ENCODE measurements at regions not wholly inside any gene's neighbourhood (a gene's known extent, or its start where the extent isn't known, plus 50 kb on each side); places are given as distances from the start of the nearest gene placed in this dataset.

DNA sequence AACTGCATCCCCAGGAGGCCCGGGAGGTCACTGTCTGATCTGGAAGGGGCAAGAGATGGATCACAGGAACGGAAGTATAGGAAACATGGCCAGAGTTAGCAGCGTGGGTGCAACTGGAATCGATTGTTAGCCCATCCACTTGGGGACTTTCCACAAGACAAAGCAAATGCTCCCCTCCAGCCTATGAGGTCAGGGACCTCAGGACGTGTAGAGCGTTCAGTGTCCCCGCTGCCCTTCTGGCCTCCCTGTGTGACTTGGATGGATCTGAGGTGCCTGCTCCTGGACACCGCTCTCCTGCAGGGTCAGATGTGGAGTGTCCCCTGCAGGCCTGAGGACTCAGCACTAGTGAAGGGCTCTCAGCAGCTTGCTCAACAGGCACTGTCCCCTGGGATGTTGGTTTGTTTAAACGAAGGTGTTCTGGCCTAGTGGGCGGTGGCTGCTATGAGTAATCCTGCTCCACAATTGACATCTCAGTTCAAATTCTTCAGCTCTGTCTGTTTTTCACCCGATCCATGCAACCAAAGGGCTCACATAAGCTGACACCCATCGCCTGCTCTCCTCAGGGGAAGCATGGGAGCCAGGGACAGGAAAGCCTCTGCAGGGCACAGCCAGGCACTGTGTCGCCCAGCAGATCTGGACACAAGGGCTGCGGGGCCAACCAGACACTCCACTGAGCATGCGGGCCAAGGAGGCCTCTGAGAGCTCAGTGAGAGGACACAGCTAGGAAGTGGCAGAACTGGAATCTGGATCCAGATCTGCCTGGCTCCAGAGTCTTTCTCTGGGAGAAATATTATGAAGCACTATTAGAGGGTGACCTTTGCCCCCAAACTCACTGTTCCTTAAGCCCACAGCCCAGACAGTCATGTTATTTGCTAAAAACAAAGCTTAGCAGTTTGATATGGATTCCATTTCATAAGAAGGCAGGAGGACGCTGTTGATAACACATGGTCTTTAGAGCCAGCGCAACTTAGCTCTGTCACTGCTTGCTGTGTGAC, 78.5 kb downstream of the RHOB start (continued):
- 0 out of 2 replicates have a peak, but pooled peaks have one; percentile 10 for TF ChIP-seq SMC3 (IDR thresholded peaks at IDR 0.05; ENCODE audit: low read depth, low read length)
- TF ChIP-seq MAFK (IDR thresholded peaks at IDR 0.05; ENCODE audit: low read depth, low read length): no peak
- peak; percentile 76 for TF ChIP-seq CEBPB (IDR thresholded peaks at IDR 0.05; ENCODE audit: low read depth, low read length)

DNA sequence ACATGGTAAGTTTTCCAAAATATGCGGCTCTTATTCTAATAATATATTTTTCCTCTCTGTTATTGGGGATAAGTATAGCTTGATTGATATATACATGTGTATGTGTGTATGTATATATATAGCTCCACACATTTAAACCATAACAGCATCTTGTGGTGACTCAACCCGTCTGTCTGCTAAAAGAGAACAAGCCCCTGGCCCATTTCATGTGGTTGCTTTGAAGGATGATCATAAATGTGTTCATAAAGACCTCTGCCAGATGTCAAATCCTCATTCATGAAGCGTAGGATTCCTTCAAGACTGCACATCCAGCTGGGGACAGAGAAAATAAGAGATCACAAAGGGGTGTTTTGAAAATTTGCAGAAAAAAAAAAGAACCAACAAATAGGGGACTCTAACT, 79.3 kb downstream of the RHOB start:
- peak; percentile 16 for DNase-seq
- Histone ChIP-seq H2AK5ac (ENCODE audit: low read depth, low read length) (no peak overlapping the region), H3K14ac (replicated peaks; ENCODE audit: low read depth, low read length) (no peak overlapping the region), H3K4me2 (ENCODE audit: low read depth, low read length) (no peak overlapping the region), H4K20me1 (ENCODE audit: insufficient read depth, low read length) (no peaks in the 10 kb centered on the region), H3K4me1 (ENCODE audit: control insufficient read depth, insufficient read depth, low read length) (peaks cover 9% of the 10 kb centered on the region), H2BK120ac (ENCODE audit: low read depth, low read length) (no peak overlapping the region), H3K9ac (ENCODE audit: low read depth, low read length) (no peak overlapping the region), H2BK5ac (ENCODE audit: low read depth, low read length, poor library complexity, severe bottlenecking) (no peak overlapping the region), H4K5ac (ENCODE audit: low read depth, low read length) (no peak overlapping the region), H3K4ac (ENCODE audit: low read depth, low read length) (no peak overlapping the region), H3K36me3 (ENCODE audit: control insufficient read depth, insufficient read depth, low read length) (no peaks in the 10 kb centered on the region), H3K23ac (ENCODE audit: low read depth, low read length) (no peak overlapping the region), H3K9me1 (ENCODE audit: insufficient read depth, low read length) (peaks cover 10% of the 10 kb centered on the region; the same call in 1 of the 2 replicates), H2AK9ac (replicated peaks; ENCODE audit: low read depth, low read length, poor library complexity) (no peak overlapping the region), H3K56ac (ENCODE audit: extremely low read depth, insufficient read depth, low read length) (no peak overlapping the region), H3K9me3 (ENCODE audit: control insufficient read depth, insufficient read depth, low read length) (no peaks in the 10 kb centered on the region), H3K4me3 (ENCODE audit: insufficient read depth, low read depth, low read length) (no peak overlapping the region), H3K79me1 (ENCODE audit: low read depth in 1 of 2, low read length in 2 of 2) (no peaks in the 10 kb centered on the region), H2BK20ac (ENCODE audit: low read depth, low read length) (no peak overlapping the region), H2BK15ac (ENCODE audit: low read depth, low read length) (no peak overlapping the region), H3K27ac (ENCODE audit: insufficient read depth, low read length) (no peak overlapping the region), H2AFZ (replicated peaks; ENCODE audit: low read length, poor library complexity) (no peak overlapping the region), H4K91ac (ENCODE audit: insufficient read depth, low read depth, low read length) (no peak overlapping the region), H3K27me3 (ENCODE audit: control insufficient read depth, insufficient read depth, low read length) (no peaks in the 10 kb centered on the region; the same call in 1 of the 2 replicates), H4K8ac (ENCODE audit: low read depth in 2 of 2, low read length in 2 of 2) (no peak overlapping the region), H3K18ac (ENCODE audit: low read depth, low read length) (no peak overlapping the region)
- ATAC-seq (ENCODE audit: low read depth): no peak
- WGBS, 2 experiments (ENCODE audit: extremely low coverage in 2 of 2, insufficient read length in 1 of 2): no CpG with 5 or more reads among the region's 3 CpGs
- dilution Hi-C loops (cut with HindIII; ENCODE audit: low sequenced_read_pairs, unreplicated experiment): no loop called here
- in situ Hi-C loops (cut with MboI; ENCODE audit: low sequenced_read_pairs): no loop called here
- ChIA-PET CTCF (no interaction called here), POLR2A (ENCODE audit: unreplicated experiment) (no interaction called here)
- no peak for TF ChIP-seq MAZ (IDR thresholded peaks at IDR 0.05; ENCODE audit: borderline replicate concordance, low read depth, low read length)
- TF ChIP-seq CEBPB (IDR thresholded peaks at IDR 0.05; ENCODE audit: low read depth, low read length): no peak
- TF ChIP-seq CHD1 (IDR thresholded peaks at IDR 0.05; ENCODE audit: low read depth, low read length): no peak
- no peak for TF ChIP-seq RAD21 (IDR thresholded peaks at IDR 0.05; ENCODE audit: low read length)
- TF ChIP-seq, protein P1, sequence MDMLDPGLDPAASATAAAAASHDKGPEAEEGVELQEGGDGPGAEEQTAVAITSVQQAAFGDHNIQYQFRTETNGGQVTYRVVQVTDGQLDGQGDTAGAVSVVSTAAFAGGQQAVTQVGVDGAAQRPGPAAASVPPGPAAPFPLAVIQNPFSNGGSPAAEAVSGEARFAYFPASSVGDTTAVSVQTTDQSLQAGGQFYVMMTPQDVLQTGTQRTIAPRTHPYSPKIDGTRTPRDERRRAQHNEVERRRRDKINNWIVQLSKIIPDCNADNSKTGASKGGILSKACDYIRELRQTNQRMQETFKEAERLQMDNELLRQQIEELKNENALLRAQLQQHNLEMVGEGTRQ (IDR thresholded peaks at IDR 0.05; ENCODE audit: low read depth, low read length): no peak
- TF ChIP-seq BHLHE40 (IDR thresholded peaks at IDR 0.05; ENCODE audit: low read depth, low read length): no peak
- no peak for TF ChIP-seq MAFK (IDR thresholded peaks at IDR 0.05; ENCODE audit: low read depth, low read length)
- no peak for TF ChIP-seq FOS (IDR thresholded peaks at IDR 0.05; ENCODE audit: low read depth, low read length)
- TF ChIP-seq POLR2A (IDR thresholded peaks at IDR 0.05; ENCODE audit: low read depth, low read length): no peak
- TF ChIP-seq MXI1 (IDR thresholded peaks at IDR 0.05; ENCODE audit: borderline replicate concordance, low read depth, low read length): no peak
- TF ChIP-seq SMC3 (IDR thresholded peaks at IDR 0.05; ENCODE audit: low read depth, low read length): no peak
- no peak for TF ChIP-seq RFX5 (IDR thresholded peaks at IDR 0.05; ENCODE audit: low read depth, low read length)
- no peak for TF ChIP-seq NFE2L2 (IDR thresholded peaks at IDR 0.05; ENCODE audit: low read depth, low read length)
- TF ChIP-seq, protein P2, sequence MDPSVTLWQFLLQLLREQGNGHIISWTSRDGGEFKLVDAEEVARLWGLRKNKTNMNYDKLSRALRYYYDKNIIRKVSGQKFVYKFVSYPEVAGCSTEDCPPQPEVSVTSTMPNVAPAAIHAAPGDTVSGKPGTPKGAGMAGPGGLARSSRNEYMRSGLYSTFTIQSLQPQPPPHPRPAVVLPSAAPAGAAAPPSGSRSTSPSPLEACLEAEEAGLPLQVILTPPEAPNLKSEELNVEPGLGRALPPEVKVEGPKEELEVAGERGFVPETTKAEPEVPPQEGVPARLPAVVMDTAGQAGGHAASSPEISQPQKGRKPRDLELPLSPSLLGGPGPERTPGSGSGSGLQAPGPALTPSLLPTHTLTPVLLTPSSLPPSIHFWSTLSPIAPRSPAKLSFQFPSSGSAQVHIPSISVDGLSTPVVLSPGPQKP (IDR thresholded peaks at IDR 0.05; ENCODE audit: borderline replicate concordance, low read depth, low read length): no peak
- no TSS peak for BruUV-seq (replicated peaks)
- intact Hi-C loops (cut with micrococcal nuclease): no loop called here
